ENCODE measurements at regions not wholly inside any gene's neighbourhood (a gene's known extent, or its start where the extent isn't known, plus 50 kb on each side); places are given as distances from the start of the nearest gene placed in this dataset.

DNA sequence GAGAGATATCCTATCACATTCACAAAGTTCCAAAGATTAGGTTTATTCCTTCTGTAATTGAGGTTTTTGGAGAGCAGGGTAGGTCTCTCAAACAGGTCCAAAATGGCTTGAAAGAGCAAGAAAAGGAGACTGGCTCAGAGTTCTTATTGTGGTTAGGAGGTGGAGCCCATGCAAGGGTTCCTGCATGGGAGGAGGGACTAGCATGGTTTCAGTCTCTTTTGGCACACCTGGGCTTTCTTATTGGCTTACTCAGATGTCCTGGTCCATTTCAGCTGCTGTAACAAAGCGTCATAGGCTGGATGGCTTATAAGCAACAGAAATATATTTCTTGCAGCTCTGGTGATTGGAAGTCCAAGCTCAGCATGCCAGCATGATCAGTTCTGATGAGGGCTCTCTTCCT, 493.1 kb downstream of the REEP3 start (continued):
- TF ChIP-seq, protein P1, sequence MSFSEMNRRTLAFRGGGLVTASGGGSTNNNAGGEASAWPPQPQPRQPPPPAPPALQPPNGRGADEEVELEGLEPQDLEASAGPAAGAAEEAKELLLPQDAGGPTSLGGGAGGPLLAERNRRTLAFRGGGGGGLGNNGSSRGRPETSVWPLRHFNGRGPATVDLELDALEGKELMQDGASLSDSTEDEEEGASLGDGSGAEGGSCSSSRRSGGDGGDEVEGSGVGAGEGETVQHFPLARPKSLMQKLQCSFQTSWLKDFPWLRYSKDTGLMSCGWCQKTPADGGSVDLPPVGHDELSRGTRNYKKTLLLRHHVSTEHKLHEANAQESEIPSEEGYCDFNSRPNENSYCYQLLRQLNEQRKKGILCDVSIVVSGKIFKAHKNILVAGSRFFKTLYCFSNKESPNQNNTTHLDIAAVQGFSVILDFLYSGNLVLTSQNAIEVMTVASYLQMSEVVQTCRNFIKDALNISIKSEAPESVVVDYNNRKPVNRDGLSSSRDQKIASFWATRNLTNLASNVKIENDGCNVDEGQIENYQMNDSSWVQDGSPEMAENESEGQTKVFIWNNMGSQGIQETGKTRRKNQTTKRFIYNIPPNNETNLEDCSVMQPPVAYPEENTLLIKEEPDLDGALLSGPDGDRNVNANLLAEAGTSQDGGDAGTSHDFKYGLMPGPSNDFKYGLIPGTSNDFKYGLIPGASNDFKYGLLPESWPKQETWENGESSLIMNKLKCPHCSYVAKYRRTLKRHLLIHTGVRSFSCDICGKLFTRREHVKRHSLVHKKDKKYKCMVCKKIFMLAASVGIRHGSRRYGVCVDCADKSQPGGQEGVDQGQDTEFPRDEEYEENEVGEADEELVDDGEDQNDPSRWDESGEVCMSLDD (CRISPR knock-in tag; IDR thresholded peaks at IDR 0.05; ENCODE audit: borderline replicate concordance), result no peak

DNA sequence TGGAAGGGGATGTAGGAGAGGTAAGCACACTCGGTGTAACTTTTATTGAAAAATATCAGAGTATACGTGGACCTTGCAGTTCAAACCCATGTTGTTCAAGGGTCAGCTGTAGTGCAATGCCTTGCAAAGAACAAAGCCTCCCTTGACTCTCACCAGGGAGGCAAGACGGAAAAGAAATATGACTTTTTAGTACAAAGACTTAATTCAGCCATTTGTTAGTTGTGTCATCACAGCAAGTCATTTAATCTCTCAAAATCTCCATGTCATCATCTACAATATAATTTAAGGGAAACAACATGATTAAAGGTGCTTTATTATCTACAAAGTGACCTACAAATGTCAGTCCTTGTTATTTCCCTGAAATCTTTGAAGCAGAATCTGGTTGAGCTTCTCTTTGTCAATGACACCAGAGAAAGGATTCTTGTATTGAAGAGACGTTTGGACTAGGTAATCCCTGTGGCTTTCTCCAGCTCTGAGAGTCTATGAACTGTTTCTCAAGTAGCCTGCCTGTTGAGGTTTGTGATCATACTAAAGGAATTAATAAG, 502.8 kb downstream of the REEP3 start:
- Histone ChIP-seq H3K27me3 (ENCODE audit: control insufficient read depth in 1 of 2, insufficient read depth in 2 of 2, low read length in 2 of 2) (no peaks in the 10 kb centered on the region), H3K4me1 (ENCODE audit: insufficient read depth, low read length) (no peaks in the 10 kb centered on the region), H3K9me3 (ENCODE audit: low read length) (no peaks in the 10 kb centered on the region), H3K36me3 (replicated peaks in 1 of 2; ENCODE audit: control insufficient read depth in 1 of 2, insufficient read depth in 2 of 2, low read length in 2 of 2) (no peaks in the 10 kb centered on the region), H3K27ac (ENCODE audit: extremely low read length, insufficient read depth, low read length) (no peak overlapping the region), H2AFZ (ENCODE audit: low read length) (no peak overlapping the region), H3K9ac (ENCODE audit: insufficient read depth, low read depth, low read length) (no peak overlapping the region), H3K4me3 (replicated peaks in 1 of 3; ENCODE audit: insufficient read depth in 1 of 3, low read depth in 2 of 3, low read length in 3 of 3) (no peak overlapping the region), H3K4me2 (ENCODE audit: low read depth, low read length) (no peak overlapping the region), H4K20me1 (ENCODE audit: insufficient read depth, low read length) (no peaks in the 10 kb centered on the region), H3K79me2 (ENCODE audit: insufficient read depth, low read length) (no peaks in the 10 kb centered on the region)
- no peak for DNase-seq (ENCODE audit: low spot score)
- ChIA-PET CTCF (ENCODE audit: low intra/inter-chr PET ratio, low total read pairs) (no interaction called here), POLR2A (no interaction called here)
- BruUV-seq (replicated peaks), result no TSS peak
- TF ChIP-seq ZFY (CRISPR knock-in tag; IDR thresholded peaks at IDR 0.05) (no peak), JUN (CRISPR knock-in tag; IDR thresholded peaks at IDR 0.05) (no peak), CBX2 (IDR thresholded peaks at IDR 0.05; ENCODE audit: low read depth, low read length) (no peak), CBX2 (CRISPR knock-in tag; IDR thresholded peaks at IDR 0.05; ENCODE audit: low read depth) (no peak), ZNF441 (CRISPR knock-in tag; IDR thresholded peaks at IDR 0.05; ENCODE audit: borderline replicate concordance) (no peak), ARHGAP35 (CRISPR knock-in tag; IDR thresholded peaks at IDR 0.05; ENCODE audit: borderline replicate concordance) (no peak), NFYC (CRISPR knock-in tag; IDR thresholded peaks at IDR 0.05) (no peak), MAZ (IDR thresholded peaks at IDR 0.05; ENCODE audit: borderline replicate concordance, low read depth, low read length) (no peak), MAZ (CRISPR knock-in tag; IDR thresholded peaks at IDR 0.05; ENCODE audit: low read depth) (no peak), EHMT2 (IDR thresholded peaks at IDR 0.05; ENCODE audit: borderline replicate concordance, low read depth, low read length) (no peak), ZNF496 (CRISPR knock-in tag; IDR thresholded peaks at IDR 0.05; ENCODE audit: insufficient replicate concordance) (no peak), DR1 (CRISPR knock-in tag; IDR thresholded peaks at IDR 0.05) (no peak), HCFC1 (IDR thresholded peaks at IDR 0.05; ENCODE audit: low read depth, low read length) (no peak)
- TF ChIP-seq, protein P2, sequence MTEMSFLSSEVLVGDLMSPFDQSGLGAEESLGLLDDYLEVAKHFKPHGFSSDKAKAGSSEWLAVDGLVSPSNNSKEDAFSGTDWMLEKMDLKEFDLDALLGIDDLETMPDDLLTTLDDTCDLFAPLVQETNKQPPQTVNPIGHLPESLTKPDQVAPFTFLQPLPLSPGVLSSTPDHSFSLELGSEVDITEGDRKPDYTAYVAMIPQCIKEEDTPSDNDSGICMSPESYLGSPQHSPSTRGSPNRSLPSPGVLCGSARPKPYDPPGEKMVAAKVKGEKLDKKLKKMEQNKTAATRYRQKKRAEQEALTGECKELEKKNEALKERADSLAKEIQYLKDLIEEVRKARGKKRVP (CRISPR knock-in tag; IDR thresholded peaks at IDR 0.05), result no peak
- ATAC-seq, result no peak
- in situ Hi-C loops (cut with HindIII; ENCODE audit: extremely low pct_ligation_motif_present, low pct_unique_long_range_greater_than_20kb) (no loop called here), intact Hi-C loops (cut with micrococcal nuclease; ENCODE audit: unreplicated experiment) (no loop called here)
- no peak for FAIRE-seq
- WGBS (ENCODE audit: low lambda C conversion rate), result 1% methylated on average over 4 of the region's 4 CpGs

Measured in HepG2 (cell line).